ENCODE measurements at regions not wholly inside any gene's neighbourhood (a gene's known extent, or its start where the extent isn't known, plus 50 kb on each side); places are given as distances from the start of the nearest gene placed in this dataset.

DNA sequence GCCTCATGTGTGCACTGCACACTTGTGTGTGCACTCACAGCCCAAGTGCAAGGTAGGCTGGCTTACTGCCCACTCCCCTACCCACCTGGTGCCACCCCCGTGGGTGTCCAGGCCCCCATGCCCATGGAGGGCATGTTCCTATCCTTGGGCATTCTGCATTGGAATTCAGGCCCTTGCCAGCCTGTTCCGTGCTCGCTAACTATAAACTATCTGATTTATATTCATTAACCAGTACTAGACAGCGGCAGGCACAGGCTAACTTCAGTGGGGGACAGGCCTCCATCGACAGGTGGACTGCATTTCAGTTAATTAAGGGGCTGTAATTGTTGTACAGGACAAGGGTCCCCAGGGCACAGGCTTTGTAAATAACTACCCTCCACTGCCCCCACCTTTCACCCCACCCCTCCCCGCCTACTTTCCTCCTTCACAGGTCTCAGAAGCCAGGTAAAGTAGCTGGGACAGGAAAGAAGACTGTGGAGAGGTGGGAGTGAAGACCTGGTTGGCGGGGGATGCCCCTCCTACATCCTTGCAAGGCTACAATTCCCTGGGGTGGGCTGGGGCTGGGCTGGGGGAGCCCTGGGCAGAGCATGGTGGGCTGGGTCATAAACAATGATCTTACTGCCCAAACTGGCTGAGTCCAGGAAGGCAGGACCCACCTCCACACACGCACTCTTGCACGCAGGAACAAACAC, 119.0 kb upstream of the LHX1 start:
- Histone ChIP-seq H3K4me3 (ENCODE audit: low read depth, low read length) (no peak overlapping the region), H3K27me3 (ENCODE audit: control insufficient read depth, insufficient read depth, low read length) (peaks cover 21% of the 10 kb centered on the region), H3K36me3 (ENCODE audit: control insufficient read depth, insufficient read depth, low read length) (no peaks in the 10 kb centered on the region)
- FAIRE-seq (no peak), DNase-seq (ENCODE audit: low read depth) (no peak)
- TF ChIP-seq CTCF (IDR thresholded peaks at IDR 0.05; ENCODE audit: insufficient read depth, low read length, severe bottlenecking) = no peak

DNA sequence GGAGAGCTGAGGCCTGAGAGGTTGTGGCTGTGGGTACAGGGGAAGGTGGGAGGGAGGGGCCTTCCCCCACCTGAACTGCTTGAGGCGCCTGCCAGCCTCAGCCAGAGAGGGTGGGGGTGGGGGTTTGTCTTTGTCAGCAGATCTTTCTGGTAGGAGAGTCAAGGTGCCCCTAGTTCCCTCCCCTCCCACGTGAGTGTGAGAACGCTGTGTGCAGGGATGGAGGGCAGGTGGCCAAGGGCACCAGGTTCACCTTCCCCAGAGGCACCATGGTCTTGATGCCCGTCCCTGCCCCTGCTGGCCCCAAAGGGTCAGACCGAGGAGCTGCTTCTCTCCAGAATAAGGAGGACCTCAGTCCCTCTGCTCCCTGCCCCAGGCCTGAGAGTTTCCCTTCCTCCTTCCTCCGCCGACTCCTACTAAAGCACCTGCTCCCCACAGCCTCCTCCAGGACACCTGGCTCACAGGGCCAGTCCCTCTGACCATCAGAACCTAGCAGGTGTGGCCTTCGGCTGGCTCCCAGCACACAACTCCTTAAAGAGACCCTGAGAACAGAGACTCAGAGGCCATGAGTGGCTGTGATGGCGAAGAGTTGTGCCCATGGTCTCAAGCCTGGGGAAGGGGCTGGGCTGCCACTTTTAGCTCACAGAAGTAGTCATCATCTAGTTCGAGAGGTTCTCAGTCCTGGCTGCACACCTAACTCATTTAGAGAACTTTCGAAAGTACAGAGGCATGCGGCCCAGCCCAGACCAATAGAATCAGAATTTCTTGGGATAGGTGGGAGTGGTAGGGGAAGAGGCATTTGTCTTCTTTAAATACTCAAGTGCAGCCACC, 113.2 kb upstream of the LHX1 start:
- no peak for TF ChIP-seq CTCF (IDR thresholded peaks at IDR 0.05; ENCODE audit: insufficient read depth, low read length, severe bottlenecking)
- no peaks in the 10 kb centered on the region for H3K36me3 ChIP-seq (ENCODE audit: control insufficient read depth, insufficient read depth, low read length)

GRCh38 chr17:36824678-36825101, 112.6 kb upstream of the LHX1 start:
- Histone ChIP-seq H3K36me3 (ENCODE audit: control insufficient read depth, insufficient read depth, low read length) (no peaks in the 10 kb centered on the region), H3K4me3 (ENCODE audit: low read depth, low read length) (no peak overlapping the region), H3K27me3 (ENCODE audit: control insufficient read depth, insufficient read depth, low read length) (peaks cover 18% of the 10 kb centered on the region)
- no peak for TF ChIP-seq CTCF (IDR thresholded peaks at IDR 0.05; ENCODE audit: insufficient read depth, low read length, severe bottlenecking)
- FAIRE-seq (no peak), DNase-seq (ENCODE audit: low read depth) (peak; percentile 45)

More for the DNA sequence above, 113.2 kb upstream of the LHX1 start:
- peaks cover 18% of the 10 kb centered on the region for H3K27me3 ChIP-seq (ENCODE audit: control insufficient read depth, insufficient read depth, low read length)
- no peak for DNase-seq (ENCODE audit: low read depth)
- no peak for FAIRE-seq
- H3K4me3 ChIP-seq (ENCODE audit: low read depth, low read length) = no peak overlapping the region

DNA sequence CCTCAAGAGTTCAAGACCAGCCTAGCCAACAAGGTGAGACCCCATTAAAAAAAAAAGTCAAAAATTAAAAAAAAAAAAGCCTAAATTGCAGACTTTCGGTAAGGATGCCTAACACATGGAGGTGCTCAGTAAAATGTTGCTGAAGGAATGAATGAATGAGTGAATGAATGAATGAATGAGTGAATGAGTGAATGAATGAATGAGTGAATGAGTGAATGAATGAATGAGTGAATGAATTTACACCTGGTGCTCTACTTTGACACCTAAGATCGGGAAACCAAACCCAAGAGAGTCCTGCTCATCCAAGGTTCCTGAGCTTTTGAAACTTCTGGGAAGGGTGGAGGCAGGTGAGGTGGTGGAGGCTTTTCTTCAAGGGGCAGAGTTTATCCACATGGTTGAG, 112.2 kb upstream of the LHX1 start:
- H3K4me3 ChIP-seq (ENCODE audit: low read depth, low read length) = no peak overlapping the region
- FAIRE-seq (no peak), DNase-seq (ENCODE audit: low read depth) (no peak)

DNA sequence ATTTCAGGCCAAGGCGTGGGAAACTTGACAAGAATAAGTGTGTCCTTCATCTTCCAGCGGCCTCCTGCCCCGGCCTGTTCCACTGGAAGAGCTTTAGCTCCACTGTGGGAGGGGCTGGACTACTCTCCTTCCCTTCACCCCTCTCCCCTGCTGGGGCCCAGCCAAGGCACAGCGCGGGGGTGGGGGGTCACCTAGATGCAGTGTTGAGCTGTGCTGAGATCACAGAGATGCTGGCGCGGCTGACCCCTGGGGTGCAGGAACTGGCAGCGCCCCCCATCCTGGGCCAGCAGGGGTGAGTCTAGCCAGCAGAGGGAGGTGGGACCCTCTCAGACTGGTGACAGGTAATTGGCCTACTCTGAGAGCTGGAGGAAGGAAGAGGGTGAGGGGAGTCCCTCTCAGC, 111.8 kb upstream of the LHX1 start:
- DNase-seq (ENCODE audit: low read depth) = no peak
- no peak overlapping the region for H3K4me3 ChIP-seq (ENCODE audit: low read depth, low read length)
- no peak for TF ChIP-seq CTCF (IDR thresholded peaks at IDR 0.05; ENCODE audit: insufficient read depth, low read length, severe bottlenecking)
- H3K36me3 ChIP-seq (ENCODE audit: control insufficient read depth, insufficient read depth, low read length) = no peaks in the 10 kb centered on the region
- H3K27me3 ChIP-seq (ENCODE audit: control insufficient read depth, insufficient read depth, low read length) = peaks cover 18% of the 10 kb centered on the region
- no peak for FAIRE-seq

More for the DNA sequence above, 112.2 kb upstream of the LHX1 start:
- peaks cover 18% of the 10 kb centered on the region for H3K27me3 ChIP-seq (ENCODE audit: control insufficient read depth, insufficient read depth, low read length)
- H3K36me3 ChIP-seq (ENCODE audit: control insufficient read depth, insufficient read depth, low read length) = no peaks in the 10 kb centered on the region
- no peak for TF ChIP-seq CTCF (IDR thresholded peaks at IDR 0.05; ENCODE audit: insufficient read depth, low read length, severe bottlenecking)

All from bronchial epithelial cell (primary cell).